Psoas muscle (tissue), 7 donors: ENCODE measurements at regions not wholly inside any gene's neighbourhood (a gene's known extent, or its start where the extent isn't known, plus 50 kb on each side); places are given as distances from the start of the nearest gene placed in this dataset.

ENCODE experiments used
- ATAC-seq, 4 donors: fragments of 200-7000 bp; cut with Tn5 transposase; one replicate each; pipeline ENCODE4 v1.9.1; 2020; ENCODE audit warnings: moderate library complexity in 3 of 4, mild to moderate bottlenecking in 2 of 4
- DNase-seq, 2 donors: peaks; one replicate each; pipeline ENCODE4 v3.0.0-alpha.2; 2020
- H3K27ac ChIP-seq: fragments of 200-600 bp; one replicate; pipeline ENCODE4 v1.8.0; 2022
- H3K27me3 ChIP-seq, 3 donors: fragments of 200-600 bp in 1 of 3; one replicate each; pipeline versions ENCODE4 v1.6.1 to v1.8.0; 2013 to 2022; ENCODE audit warnings: low read length in 2 of 3, mild to moderate bottlenecking in 2 of 3, moderate library complexity in 1 of 3; ENCODE audit not compliant: insufficient read depth in 3 of 3
- H3K36me3 ChIP-seq, 2 donors: fragments of 200-600 bp in 1 of 2; one replicate each; pipeline versions ENCODE4 v1.6.1 to v1.8.0; 2013 to 2022; ENCODE audit warnings: low read depth in 1 of 2, mild to moderate bottlenecking in 1 of 2, moderate library complexity in 1 of 2; ENCODE audit not compliant: insufficient read depth in 1 of 2
- H3K4me1 ChIP-seq: fragments of 200-600 bp; one replicate; pipeline ENCODE4 v1.8.0; 2022
- H3K4me3 ChIP-seq: fragments of 200-600 bp; one replicate; pipeline ENCODE4 v1.8.0; 2022; ENCODE audit warnings: mild to moderate bottlenecking
- H3K9me3 ChIP-seq: fragments of 200-600 bp; one replicate; pipeline ENCODE4 v1.8.0; 2022
- WGBS, 3 donors: extraction: QIAGEN DNeasy Blood & Tissue Kit; methylation state at CpG; one replicate each; pipeline versions ENCODE4 v1.1.6 to v1.1.7; 2013; 5-methylcytosine and 5-hydroxymethylcytosine counted together
- intact Hi-C, 2 donors: fragments of 100-400 bp; cut with DNase I; formaldehyde crosslinking; loops; one replicate each; pipeline versions ENCODE4 v1.11.0 to v1.14.2; 2022
- TF ChIP-seq, protein P1 (sequence below): fragments of 200-600 bp; IDR thresholded peaks from one replicate; pipeline ENCODE4 v1.8.0; 2022; ENCODE audit warnings: antibody characterized with exemption
- donor health status: healthy with polysubstance abuse.
- donor health status: DM: no; HTN: no; CAD: no; lungs with moderate emphysema.
- donor health status: Bipolar disorder and iron deficiency.
- donor health status: healthy.
- donor health status: DM: yes; HTN: yes; CAD: no.
- donor health status: DM: no; HTN: no; CAD: no.
- donor health status: DM: yes; HTN: yes; CAD: no.

DNA sequence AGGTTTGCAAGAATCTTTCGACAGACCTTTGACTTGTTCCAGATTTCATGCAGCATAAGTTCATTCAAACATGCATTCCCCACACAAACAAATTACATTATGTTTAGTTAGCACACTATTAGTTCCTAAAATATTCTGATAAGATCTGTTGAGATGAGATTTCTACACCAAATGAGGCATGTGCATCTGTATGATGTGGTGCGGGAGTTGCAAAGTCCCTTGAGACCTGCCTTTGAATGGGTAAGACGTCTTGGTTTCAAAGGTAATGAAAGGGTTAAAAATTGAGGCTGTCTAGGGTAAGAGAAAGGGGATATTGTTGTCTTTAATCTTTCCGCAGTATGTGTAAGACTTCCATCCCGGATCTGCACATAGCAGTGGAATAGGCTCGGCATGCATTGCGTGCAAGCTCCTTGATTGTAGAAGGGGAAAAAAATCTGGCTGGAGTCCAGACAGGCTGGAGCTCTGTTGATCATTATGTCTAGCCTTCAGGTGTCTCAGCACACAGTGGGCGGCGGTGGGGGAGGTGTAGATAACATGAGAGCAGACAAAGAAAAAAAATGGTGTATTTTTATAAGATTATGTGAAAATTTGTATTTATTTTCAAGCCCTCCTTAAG lies 296.6 kb downstream of the PTPRC start:
- peak; percentile 21 to 57 (median 55) for ATAC-seq
- Histone ChIP-seq H3K9me3 (no peaks in the 10 kb centered on the region), H3K27me3 (no peaks in the 10 kb centered on the region), H3K4me1 (peaks cover 12% of the 10 kb centered on the region), H3K27ac (peak overlapping the region; percentile 58), H3K36me3 (no peaks in the 10 kb centered on the region), H3K4me3 (peak overlapping the region; percentile 67)
- TF ChIP-seq, protein P1, sequence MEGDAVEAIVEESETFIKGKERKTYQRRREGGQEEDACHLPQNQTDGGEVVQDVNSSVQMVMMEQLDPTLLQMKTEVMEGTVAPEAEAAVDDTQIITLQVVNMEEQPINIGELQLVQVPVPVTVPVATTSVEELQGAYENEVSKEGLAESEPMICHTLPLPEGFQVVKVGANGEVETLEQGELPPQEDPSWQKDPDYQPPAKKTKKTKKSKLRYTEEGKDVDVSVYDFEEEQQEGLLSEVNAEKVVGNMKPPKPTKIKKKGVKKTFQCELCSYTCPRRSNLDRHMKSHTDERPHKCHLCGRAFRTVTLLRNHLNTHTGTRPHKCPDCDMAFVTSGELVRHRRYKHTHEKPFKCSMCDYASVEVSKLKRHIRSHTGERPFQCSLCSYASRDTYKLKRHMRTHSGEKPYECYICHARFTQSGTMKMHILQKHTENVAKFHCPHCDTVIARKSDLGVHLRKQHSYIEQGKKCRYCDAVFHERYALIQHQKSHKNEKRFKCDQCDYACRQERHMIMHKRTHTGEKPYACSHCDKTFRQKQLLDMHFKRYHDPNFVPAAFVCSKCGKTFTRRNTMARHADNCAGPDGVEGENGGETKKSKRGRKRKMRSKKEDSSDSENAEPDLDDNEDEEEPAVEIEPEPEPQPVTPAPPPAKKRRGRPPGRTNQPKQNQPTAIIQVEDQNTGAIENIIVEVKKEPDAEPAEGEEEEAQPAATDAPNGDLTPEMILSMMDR: no peak
- DNase-seq: peak; percentile 33 to 64
- 2 to 3% (median 2%) methylated on average over 9 of the region's 9 CpGs for WGBS, 3 donors
- intact Hi-C loops: no loop called here

DNA sequence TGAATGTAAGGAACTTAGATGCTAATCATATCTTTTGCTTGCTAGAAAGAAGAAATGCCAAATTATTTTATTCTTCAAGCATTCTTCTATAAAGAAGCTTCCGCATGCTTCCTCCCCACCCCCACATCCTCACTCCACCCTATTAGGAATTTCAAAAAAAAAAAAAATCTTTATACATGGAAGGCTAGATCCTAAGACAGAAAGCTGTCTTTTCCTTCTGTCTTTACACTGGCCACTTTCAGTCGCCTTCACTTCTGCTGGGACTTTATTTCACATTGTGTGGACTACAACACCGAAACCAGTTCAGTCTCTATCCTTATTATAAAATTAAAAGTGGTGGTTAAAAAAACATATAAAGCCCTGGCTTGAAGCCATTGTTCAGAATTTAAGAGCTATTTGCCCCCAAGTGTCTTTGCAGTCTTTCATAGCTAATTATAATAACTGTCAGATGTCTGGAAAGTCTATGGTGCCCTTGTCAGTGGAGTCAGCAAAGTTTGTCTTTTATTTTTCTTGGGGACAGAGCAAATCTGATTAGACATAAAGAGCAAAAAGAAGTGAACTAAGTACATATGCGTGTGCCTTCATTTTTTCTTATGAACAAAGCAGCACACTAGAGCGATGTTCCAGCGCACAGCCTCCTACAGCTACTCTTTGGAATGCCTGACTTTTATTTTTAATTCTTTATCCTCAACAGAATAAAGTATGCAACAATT lies 297.7 kb downstream of the PTPRC start:
- 3 to 5% (median 4%) methylated on average over 6 of the region's 6 CpGs for WGBS, 3 donors
- DNase-seq (no peak), ATAC-seq (peak in 3 of 4 donors; percentile 29 to 63 (median 36))
- H3K27me3 ChIP-seq: no peaks in the 10 kb centered on the region
- H3K36me3 ChIP-seq: no peaks in the 10 kb centered on the region
- H3K4me3 ChIP-seq: peak overlapping the region; percentile 67
- no peaks in the 10 kb centered on the region for H3K9me3 ChIP-seq
- peaks cover 12% of the 10 kb centered on the region for H3K4me1 ChIP-seq
- intact Hi-C loops: no loop called here
- H3K27ac ChIP-seq: peak overlapping the region; percentile 58
- TF ChIP-seq, protein P1: no peak

DNA sequence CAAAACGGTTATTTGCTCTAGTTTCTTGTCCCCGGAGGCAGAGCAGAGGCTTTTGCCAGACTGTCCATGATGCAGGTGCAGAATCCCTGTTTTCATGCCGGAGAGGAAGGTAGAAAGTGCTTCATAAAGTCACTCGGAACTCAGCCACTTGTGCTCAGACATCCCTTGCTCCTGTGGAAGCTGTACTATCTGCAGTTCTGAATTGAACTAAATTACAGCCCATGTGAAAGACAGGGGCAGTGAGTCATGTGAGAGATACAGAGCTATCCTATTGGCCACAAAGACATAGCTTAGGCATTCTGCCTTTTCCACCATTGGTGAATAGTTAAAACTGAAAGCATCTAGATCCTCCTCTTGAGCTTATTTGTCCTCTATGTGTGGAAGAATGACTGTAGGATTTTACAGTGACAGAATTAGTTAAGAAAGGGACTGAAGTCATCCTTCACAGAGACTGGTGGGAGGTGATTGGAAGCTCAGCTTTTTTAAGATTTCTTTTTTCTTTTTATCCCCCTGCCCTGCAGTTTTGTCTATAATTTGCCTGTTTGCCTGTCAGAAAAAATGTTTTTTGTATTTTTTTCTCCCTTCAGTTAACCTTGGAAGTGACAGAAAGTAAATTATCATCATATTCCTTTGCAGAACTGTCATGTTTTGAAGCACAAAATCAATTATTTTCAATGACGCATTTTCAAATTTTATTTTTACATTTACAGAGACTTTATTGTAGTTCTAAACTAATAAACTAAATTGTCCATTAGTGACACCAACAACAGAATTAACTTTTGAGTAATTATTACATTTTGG lies 298.6 kb downstream of the PTPRC start:
- intact Hi-C loops: no loop called here
- H3K27ac ChIP-seq: peak overlapping the region; percentile 58
- WGBS, 3 donors: 9 to 14% (median 10%) methylated on average over 5 of the region's 5 CpGs

DNA sequence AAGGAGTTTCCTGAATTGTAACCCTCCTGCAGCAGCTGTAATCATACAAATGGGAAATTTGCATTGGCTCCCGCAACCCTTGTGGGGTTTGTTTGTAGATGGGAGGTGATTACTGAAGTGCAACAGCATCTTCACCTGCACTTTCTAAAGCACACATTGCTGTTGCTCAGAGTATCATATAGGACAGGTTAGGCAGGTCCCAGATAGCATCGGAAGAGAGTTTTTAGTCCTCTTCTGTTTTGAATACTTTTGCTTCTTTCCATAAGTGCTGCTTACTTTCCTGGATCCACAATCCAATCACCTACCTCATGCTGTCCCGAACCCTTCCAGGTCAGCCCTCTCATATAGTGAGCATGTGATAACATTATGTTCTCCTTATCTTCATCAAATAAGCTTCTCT lies 300.4 kb downstream of the PTPRC start:
- DNase-seq (no peak), ATAC-seq (no peak)
- Histone ChIP-seq H3K27ac (no peak overlapping the region), H3K36me3 (no peaks in the 10 kb centered on the region), H3K4me3 (no peak overlapping the region), H3K9me3 (no peaks in the 10 kb centered on the region), H3K27me3 (no peaks in the 10 kb centered on the region), H3K4me1 (peaks cover 12% of the 10 kb centered on the region)
- TF ChIP-seq, protein P1: no peak
- intact Hi-C loops: no loop called here
- WGBS, 3 donors: 96 to 100% (median 98%) methylated on average over 3 of the region's 3 CpGs

More for the DNA sequence above, 298.6 kb downstream of the PTPRC start:
- Histone ChIP-seq H3K27me3 (no peaks in the 10 kb centered on the region), H3K4me1 (peaks cover 12% of the 10 kb centered on the region), H3K4me3 (peak overlapping the region; percentile 67), H3K9me3 (no peaks in the 10 kb centered on the region), H3K36me3 (no peaks in the 10 kb centered on the region)
- DNase-seq: no peak
- TF ChIP-seq, protein P1: no peak
- peak; percentile 80 to 91 (median 89) for ATAC-seq
